Gastrocnemius medialis (tissue), 4 donors: ENCODE measurements at regions not wholly inside any gene's neighbourhood (a gene's known extent, or its start where the extent isn't known, plus 50 kb on each side); places are given as distances from the start of the nearest gene placed in this dataset.

ENCODE experiments used
- ATAC-seq, 2 donors: fragments of 150-250 bp; one replicate each; pipeline ENCODE4 v1.9.1; 2016
- DNase-seq, 2 donors: peaks; one replicate each; pipeline ENCODE4 v3.0.0-alpha.2; 2019
- H3K27ac ChIP-seq, 4 donors: fragments of 200-600 bp; sonication (generic); 1 replicate in 1 of 4; 2 replicates in 3 of 4; pipeline ENCODE4 v1.5.1; 2016 to 2018; ENCODE audit warnings: mild to moderate bottlenecking in 2 of 4, moderate library complexity in 1 of 4
- H3K27me3 ChIP-seq, 3 donors: fragments of 200-600 bp; sonication (generic) in 2 of 3; 1 replicate in 1 of 3; 2 replicates in 2 of 3; pipeline versions ENCODE4 v1.5.1 to v1.6.0; 2016 to 2019; ENCODE audit warnings: mild to moderate bottlenecking in 1 of 3, moderate library complexity in 1 of 3
- H3K36me3 ChIP-seq, 2 donors: fragments of 200-600 bp; sonication (generic) in 1 of 2; one replicate each; pipeline ENCODE4 v1.5.1; 2017 to 2018
- H3K4me1 ChIP-seq, 2 donors: fragments of 200-600 bp; sonication (generic) in 1 of 2; one replicate each; pipeline ENCODE4 v1.5.1; 2016 to 2017; ENCODE audit warnings: mild to moderate bottlenecking in 2 of 2
- H3K4me3 ChIP-seq, 4 donors: fragments of 200-600 bp; sonication (generic) in 3 of 4; 1 replicate in 1 of 4; 2 replicates in 3 of 4; pipeline ENCODE4 v1.5.1; 2016 to 2019; ENCODE audit warnings: mild to moderate bottlenecking in 2 of 4
- H3K9me3 ChIP-seq, 3 donors: fragments of 200-600 bp; sonication (generic) in 2 of 3; 1 replicate in 1 of 3; 2 replicates in 2 of 3; pipeline ENCODE4 v1.5.1; 2016 to 2019
- POLR2A ChIP-seq, 2 donors: fragments of 450-650 bp; IDR thresholded peaks; one replicate each; pipeline ENCODE4 v1.6.1; 2017; ENCODE audit warnings: antibody characterized with exemption in 2 of 2, mild to moderate bottlenecking in 2 of 2, moderate library complexity in 2 of 2
- in situ Hi-C, 4 donors: fragments of 200-750 bp; cut with MboI; loops; one replicate each; pipeline versions ENCODE4 v1.15.0 to v1.8.0; 2017; ENCODE audit warnings: low sequenced_read_pairs in 4 of 4
- intact Hi-C: fragments of 100-400 bp; cut with DNase I; formaldehyde crosslinking; loops from one replicate; pipeline ENCODE4 v1.15.1; 2023; ENCODE audit warnings: low total_unique reads
- TF ChIP-seq, protein P1 (sequence below), 5 experiments: fragments of 450-650 bp in 3 of 5; fragments of 200-600 bp in 2 of 5; sonication (generic) in 2 of 5; IDR thresholded peaks in 4 of 5; conservative IDR thresholded peaks in 1 of 5; 1 replicate in 4 of 5; 2 replicates in 1 of 5; pipeline ENCODE4 v1.5.1; 2016 to 2019; ENCODE audit warnings: antibody characterized with exemption in 5 of 5, mild to moderate bottlenecking in 3 of 5, moderate library complexity in 3 of 5

DNA sequence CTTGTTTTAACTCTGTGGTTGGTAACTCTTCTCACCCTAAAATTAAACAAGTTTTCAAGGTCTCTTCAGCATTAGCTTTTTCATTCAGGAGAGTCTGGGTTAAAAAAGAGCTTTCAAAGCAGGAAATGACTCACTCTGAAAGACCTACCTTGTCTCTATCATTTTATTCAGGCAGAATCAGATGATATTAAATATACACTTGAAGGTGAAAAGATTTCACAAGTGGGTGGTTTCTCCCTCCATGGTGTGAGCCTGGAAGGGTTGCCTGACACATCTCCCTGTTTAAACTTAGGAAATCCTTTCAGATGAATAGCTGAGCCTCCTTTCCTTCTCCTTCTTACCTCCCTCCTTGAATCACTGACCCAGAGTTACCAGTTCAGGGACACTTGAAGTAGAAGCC lies 1402.0 kb upstream of the PIK3C3 start:
- H3K27ac ChIP-seq = no peak overlapping the region
- no peaks in the 10 kb centered on the region for H3K9me3 ChIP-seq
- ATAC-seq (no peak), DNase-seq (no peak)
- intact Hi-C loops = no loop called here
- H3K36me3 ChIP-seq = no peaks in the 10 kb centered on the region
- TF ChIP-seq POLR2A (IDR thresholded peaks at IDR 0.05) = no peak
- TF ChIP-seq, protein P1, sequence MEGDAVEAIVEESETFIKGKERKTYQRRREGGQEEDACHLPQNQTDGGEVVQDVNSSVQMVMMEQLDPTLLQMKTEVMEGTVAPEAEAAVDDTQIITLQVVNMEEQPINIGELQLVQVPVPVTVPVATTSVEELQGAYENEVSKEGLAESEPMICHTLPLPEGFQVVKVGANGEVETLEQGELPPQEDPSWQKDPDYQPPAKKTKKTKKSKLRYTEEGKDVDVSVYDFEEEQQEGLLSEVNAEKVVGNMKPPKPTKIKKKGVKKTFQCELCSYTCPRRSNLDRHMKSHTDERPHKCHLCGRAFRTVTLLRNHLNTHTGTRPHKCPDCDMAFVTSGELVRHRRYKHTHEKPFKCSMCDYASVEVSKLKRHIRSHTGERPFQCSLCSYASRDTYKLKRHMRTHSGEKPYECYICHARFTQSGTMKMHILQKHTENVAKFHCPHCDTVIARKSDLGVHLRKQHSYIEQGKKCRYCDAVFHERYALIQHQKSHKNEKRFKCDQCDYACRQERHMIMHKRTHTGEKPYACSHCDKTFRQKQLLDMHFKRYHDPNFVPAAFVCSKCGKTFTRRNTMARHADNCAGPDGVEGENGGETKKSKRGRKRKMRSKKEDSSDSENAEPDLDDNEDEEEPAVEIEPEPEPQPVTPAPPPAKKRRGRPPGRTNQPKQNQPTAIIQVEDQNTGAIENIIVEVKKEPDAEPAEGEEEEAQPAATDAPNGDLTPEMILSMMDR (IDR thresholded peaks at IDR 0.05 in 4 of 5, conservative IDR thresholded peaks at IDR 0.05 in 1 of 5) = no peak
- H3K4me1 ChIP-seq = no peaks in the 10 kb centered on the region
- no peaks in the 10 kb centered on the region for H3K27me3 ChIP-seq
- H3K4me3 ChIP-seq = no peak overlapping the region
- in situ Hi-C loops = no loop called here

DNA sequence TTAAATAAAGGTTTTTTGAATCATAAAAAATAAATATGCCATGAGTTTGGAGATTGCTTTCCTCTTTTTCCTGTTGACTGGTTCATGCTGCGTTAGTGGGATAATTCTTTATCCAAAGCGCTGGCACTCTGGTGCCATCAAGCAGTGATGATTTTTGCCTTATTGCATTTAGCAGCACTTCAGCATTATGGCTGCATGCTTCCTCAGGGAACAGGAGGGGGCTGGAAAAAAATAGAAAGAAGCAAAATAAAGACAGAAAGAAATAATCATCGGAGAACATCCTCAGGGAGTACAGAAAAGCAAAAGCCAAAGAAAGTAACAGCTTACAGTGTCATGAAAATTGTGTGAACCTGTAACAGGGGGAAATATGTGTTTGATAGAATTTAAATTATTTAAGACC lies 1408.2 kb upstream of the PIK3C3 start:
- Histone ChIP-seq H3K4me3 (no peak overlapping the region), H3K27ac (no peak overlapping the region), H3K36me3 (no peaks in the 10 kb centered on the region), H3K9me3 (no peaks in the 10 kb centered on the region), H3K27me3 (no peaks in the 10 kb centered on the region), H3K4me1 (no peaks in the 10 kb centered on the region)
- intact Hi-C loops (no loop called here), in situ Hi-C loops (no loop called here)
- ATAC-seq (no peak), DNase-seq (no peak)
- TF ChIP-seq, protein P1 (IDR thresholded peaks at IDR 0.05 in 4 of 5, conservative IDR thresholded peaks at IDR 0.05 in 1 of 5) = no peak
- TF ChIP-seq POLR2A (IDR thresholded peaks at IDR 0.05) = no peak

DNA sequence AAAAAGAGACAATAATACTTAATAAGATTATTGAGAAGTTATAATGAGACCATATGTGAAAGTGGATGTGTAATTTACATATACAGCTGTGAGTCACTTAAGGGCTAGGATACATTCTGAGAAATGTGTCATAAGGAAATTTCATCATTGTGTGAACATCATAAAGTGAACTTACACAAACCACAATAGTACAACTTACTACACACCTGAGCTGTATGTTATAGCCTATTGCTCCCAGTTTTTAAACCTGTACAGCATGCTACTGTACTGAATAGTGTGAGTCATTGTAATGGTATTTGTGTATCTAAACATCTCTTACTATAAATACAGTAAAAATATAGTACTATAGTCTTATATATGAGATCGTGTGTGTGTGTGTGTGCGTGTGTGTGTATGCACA lies 1420.3 kb upstream of the PIK3C3 start:
- intact Hi-C loops (no loop called here), in situ Hi-C loops (no loop called here)
- Histone ChIP-seq H3K4me3 (no peak overlapping the region), H3K4me1 (no peaks in the 10 kb centered on the region), H3K36me3 (no peaks in the 10 kb centered on the region), H3K27me3 (no peaks in the 10 kb centered on the region), H3K9me3 (no peaks in the 10 kb centered on the region), H3K27ac (no peak overlapping the region)
- TF ChIP-seq POLR2A (IDR thresholded peaks at IDR 0.05) = no peak
- TF ChIP-seq, protein P1 (IDR thresholded peaks at IDR 0.05 in 4 of 5, conservative IDR thresholded peaks at IDR 0.05 in 1 of 5) = no peak
- ATAC-seq (no peak), DNase-seq (no peak)

DNA sequence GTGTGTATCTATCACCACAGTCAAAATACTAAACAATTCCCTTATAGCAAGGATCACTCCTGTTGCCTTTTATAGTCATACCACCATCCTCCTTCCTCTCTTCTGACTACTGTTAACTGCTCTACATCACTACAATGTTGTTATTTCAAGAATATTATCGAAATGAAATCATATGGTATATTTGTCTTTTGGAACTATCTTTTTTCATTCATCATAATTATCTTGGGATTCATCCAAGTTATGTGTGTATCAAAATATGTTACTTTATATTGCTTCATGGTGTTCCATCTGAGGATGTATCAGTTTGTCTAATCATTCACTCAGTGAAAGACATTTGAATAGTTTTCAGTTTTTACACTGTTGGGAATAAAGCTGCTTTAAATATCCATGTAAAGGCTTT lies 1423.0 kb upstream of the PIK3C3 start:
- TF ChIP-seq, protein P1 (IDR thresholded peaks at IDR 0.05 in 4 of 5, conservative IDR thresholded peaks at IDR 0.05 in 1 of 5) = no peak
- TF ChIP-seq POLR2A (IDR thresholded peaks at IDR 0.05) = no peak
- no peak overlapping the region for H3K4me3 ChIP-seq
- no peaks in the 10 kb centered on the region for H3K4me1 ChIP-seq
- no peaks in the 10 kb centered on the region for H3K36me3 ChIP-seq
- DNase-seq (no peak), ATAC-seq (no peak)
- in situ Hi-C loops (no loop called here), intact Hi-C loops (no loop called here)
- H3K9me3 ChIP-seq = no peaks in the 10 kb centered on the region
- H3K27ac ChIP-seq = no peak overlapping the region
- no peaks in the 10 kb centered on the region for H3K27me3 ChIP-seq

DNA sequence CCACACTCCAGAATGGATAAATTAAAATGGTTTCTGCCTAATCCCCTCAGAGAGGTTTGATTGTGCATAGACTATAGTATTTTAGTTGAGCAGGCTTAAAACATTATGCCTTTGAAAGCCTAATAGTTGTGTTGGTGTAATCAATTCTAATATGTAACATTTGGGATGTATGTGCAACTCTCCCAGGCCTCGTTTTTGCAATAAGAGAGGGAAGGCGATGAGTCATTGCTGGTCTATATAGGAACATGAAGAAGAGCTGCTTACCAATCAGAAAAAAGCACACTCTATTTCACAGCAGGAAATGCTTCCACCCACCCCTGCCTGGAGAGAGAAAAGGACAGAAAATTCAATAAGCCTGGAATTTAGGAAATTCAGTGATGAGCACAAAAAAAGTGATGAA lies 1424.0 kb upstream of the PIK3C3 start:
- in situ Hi-C loops (no loop called here), intact Hi-C loops (no loop called here)
- TF ChIP-seq POLR2A (IDR thresholded peaks at IDR 0.05) = no peak
- TF ChIP-seq, protein P1 (IDR thresholded peaks at IDR 0.05 in 4 of 5, conservative IDR thresholded peaks at IDR 0.05 in 1 of 5) = no peak
- Histone ChIP-seq H3K4me3 (no peak overlapping the region), H3K27ac (no peak overlapping the region), H3K36me3 (no peaks in the 10 kb centered on the region), H3K27me3 (no peaks in the 10 kb centered on the region), H3K9me3 (no peaks in the 10 kb centered on the region), H3K4me1 (no peaks in the 10 kb centered on the region)
- ATAC-seq (no peak), DNase-seq (no peak)
